NCI-H187 treated with DMSO at 0.1 percent for 48 hours (cell line): ENCODE measurements at regions not wholly inside any gene's neighbourhood (a gene's known extent, or its start where the extent isn't known, plus 50 kb on each side); places are given as distances from the start of the nearest gene placed in this dataset.
"Not testable (repeated sequence)": the region's sequence is repeated elsewhere in the genome, so short reads cannot be mapped to it uniquely, and the experiment has no call there.

ENCODE experiments used
- DNase-seq: peaks from one replicate; lab custom pipeline; 2025; lab: John Stamatoyannopoulos, UW

DNA sequence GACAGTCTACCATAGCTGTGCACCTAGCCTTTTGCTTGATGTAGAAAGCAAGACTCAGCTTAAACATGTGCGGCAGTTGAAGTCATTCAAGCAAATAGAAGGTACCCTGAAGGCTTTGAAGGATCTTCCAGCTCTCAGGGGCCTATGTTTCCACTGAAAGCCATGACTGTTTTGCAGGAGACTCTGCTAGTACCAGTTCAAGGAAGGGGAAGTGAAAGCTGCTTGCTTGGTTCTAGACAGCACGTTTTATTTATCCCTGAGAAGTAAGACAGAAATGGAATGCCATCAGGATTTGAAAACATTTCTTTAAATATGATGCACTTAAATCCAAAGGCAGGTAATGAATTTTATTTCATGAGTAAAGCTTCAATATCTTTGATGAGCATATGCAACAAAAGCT is 311.4 kb downstream of the PDCD6IP start:
- no peak for DNase-seq

DNA sequence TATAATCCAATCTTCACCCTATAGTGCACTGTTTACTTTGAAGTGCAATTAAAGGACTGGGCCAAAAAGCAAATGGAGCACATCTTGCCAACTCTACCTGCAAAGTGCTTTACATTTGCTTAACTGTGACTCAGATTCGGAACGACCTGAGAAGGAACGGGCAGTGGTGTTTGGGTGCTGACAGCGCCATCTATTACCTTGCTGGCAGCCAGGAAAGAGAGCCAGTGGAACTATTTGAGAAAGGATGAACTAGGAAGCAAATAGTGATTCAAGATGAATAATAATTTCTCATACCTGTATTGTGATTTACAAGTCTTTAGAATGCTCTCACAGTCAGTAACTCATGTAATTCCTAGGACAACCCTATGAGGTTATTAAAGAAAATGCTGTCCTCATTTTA is 312.9 kb downstream of the PDCD6IP start:
- no peak for DNase-seq

DNA sequence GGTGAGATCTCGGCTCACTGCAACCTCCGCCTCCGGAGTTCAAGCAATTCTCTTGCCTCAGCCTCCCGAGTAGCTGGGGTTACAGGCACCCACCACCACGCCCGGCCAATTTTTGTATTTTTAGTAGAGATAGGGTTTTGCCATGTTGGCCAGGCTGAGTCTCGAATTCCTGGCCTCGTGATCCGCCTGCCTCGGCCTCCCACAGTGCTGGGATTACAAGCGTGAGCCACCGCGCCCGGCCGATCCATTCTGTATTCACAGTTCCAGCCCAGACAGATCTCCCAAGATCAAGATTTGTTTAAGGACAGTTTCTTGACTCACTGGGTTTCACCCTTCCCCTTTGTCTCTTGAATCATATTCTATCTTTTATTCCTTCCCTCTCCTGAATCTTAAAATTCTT is 313.8 kb downstream of the PDCD6IP start:
- DNase-seq = not testable (repeated sequence)

DNA sequence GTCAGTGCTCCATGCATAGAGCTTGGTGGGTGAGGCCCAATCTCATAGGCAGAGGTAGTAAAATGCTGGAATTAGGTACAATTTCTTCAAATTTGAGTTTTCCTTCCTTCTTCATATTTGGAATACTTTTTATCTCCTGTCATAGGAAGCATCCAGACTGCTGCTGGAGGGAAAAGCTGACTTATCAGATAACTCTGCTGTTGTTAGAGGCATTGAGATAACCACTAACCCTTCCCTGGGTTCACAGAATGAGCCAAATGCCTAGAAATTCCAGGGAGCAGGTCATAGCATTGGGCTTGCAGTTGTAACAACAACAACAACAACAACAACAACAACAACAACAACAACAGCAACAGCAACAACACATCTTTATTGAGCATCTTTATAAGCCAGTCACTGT is 332.7 kb downstream of the PDCD6IP start:
- no peak for DNase-seq

DNA sequence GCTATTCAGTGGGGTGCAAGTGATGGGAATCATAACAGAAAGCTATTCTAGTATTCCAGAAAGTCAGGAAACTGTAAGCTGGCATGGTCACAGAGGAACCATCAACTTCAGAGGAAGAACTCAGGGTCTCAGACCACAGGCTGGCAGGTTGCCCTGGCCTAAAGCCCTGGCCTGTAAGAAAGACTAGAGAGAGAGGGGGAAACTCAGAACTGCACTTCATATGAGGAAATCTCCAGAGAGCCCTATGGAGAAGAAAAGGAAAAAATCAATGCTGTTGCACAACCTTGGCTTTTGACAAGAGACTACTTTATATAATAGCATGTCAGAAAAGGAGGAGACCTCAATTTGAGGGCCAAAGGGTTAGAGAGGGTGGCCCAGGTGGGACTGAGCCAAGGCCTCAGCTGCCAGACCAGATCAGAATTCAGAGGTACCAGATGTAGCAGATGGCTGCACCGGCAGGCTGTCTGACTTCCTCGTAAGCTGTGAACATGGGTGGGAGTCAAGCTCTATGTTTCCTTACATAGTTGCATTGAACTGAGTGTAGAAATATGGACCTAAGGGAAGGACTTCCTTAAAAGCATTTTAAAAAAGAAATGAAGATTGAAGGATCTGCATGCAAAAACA is 333.8 kb downstream of the PDCD6IP start:
- no peak for DNase-seq

DNA sequence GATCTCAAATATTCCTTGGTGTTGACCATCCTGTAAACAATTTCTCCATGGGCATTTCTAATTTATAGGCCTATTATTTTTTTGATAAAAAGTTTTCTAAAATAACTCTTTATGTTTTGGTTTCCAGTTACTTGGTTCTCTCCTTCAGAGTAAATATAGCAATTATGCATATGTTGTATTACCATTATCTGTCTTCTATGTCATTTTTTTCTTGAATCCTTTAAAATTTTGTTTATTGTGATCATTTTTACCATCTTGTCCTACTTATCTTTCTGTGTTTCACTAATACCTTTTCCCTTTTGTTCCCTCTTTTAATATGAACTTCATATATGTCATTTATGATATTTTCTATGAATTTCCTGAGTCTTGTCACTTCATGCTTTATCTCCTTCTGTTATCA is 341.1 kb downstream of the PDCD6IP start:
- no peak for DNase-seq

DNA sequence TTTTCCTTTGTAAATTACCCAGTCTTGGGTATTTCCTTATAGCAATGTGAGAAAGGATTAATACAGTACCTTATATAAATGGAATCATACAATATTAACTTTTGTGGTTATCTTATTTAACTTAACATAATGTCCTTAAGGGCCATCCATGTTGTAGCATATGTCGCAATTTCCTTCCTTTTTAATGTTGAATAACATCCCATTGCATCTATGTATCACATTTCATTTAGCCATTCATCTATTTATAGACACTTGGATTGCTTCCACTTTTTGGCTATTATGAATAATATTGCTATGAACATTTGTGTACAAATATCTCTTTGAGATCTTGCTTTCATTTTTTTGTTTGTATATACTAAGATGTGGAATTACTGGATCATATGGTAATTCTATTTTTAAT is 342.2 kb downstream of the PDCD6IP start:
- DNase-seq = no peak

DNA sequence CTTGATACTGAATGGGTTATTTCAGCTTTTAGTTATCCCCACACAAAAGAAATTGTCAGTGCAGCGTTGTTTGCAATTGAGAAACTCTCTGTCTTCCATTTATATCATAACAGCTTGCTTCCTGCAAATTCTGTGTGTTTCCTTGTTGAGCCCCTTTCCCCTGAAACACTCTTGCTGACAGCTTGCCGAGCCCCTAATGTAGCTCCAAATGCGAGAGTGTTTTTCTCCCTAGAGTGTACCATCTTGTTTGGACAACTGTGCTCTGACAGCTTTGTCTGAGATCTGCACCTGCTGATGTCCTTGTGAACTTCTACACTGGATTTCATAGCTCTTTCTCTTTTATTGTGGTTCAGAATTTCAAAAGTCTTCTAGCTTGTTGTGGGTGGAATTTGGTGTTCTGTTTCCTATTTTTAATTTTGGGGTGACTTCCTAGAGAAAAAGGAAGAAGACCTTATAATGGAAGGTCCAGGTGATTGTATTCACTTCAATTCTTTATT is 343.5 kb downstream of the PDCD6IP start:
- DNase-seq = no peak

DNA sequence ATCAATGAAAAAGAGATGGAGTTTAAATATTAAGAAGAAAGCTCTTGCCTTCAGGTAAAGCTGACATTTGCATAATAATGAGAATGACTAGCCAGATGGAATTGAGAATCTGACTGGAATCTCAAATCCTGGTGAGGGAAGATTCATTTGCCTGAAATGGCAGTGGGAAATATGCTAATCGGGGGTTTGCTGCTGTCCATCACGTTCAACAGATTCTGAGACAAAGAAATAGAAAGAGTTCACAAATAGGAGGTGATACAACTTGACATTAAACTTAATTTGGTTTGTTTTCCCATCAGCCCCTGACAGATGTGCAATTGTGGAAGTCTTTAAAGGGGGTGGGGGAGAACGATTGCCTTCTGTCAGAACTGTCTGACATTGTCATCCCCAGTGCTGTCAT is 347.4 kb downstream of the PDCD6IP start:
- no peak for DNase-seq

DNA sequence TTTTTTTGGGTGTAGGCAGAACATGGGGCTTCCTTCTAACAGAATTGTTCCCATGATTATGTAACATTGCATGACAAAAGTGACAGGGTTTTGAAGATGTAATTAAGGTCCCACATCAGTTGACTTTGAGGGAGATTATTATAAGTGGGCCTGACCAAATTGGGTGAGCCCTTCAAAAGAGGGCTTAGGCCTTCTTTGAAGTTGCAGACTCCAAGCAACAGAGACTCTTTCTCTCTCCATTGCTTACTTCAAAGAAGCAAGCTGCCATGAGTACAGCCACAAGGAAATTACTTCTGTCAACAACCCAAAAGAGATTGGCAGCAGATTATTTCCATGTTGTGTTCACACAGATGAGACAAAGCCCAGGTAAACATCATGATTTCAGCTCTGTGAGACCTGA is 348.2 kb downstream of the PDCD6IP start:
- no peak for DNase-seq

DNA sequence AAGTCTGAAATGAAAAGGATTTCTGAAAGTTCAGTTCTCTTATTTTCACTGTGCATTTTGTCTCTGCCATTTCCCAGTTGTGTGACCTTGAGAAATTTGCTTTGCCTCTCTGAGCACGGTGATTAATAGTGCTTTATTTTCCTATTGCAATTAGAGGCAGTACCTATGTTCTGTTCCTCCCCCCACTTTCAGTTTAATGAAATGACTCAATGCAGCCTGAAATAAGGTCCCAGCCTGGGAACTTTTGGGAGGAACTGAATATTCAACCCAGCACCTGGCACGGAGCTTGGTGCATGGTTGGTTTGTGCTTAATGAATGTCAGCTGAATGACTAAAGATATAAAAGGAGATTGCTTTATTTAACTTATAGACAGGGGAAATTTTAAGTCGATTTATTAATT is 352.6 kb downstream of the PDCD6IP start:
- no peak for DNase-seq

DNA sequence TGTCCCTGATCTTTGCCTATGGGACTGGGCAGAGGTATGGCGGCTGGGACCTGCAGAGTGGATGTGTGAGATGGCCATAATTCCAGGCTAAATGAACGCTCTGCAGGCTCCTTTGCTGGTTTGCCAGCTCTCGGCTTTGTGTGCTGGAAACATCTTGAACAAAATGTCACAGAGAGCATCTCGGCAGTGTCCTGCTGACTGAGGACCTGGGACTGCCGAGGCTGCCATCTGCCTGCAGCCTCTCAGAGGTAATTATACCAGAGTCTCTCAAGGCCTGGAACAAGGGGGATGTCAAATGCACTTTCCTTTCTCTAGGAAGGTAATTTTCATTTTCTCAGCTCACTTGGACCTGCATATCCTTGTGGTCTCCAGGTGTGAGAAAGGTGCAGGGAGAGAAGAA is 354.2 kb downstream of the PDCD6IP start:
- no peak for DNase-seq

DNA sequence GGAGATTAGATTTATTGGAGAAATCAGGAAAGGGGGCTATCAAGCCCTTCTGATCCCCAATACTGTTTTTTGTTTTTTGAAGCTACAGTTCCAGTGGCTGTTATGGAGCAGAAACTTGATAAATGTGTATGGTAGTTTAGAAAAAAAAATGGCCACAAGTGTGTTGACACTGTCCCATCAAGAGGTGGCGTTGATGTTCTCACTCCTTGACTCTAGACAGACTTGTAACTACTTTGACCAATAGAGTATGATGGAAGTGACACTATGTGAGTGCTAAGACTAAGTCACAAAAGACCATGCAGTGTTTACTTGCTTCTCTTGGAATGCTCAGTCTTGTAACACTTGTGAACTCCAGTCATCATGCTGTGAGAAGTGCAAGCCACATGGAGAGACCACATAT is 356.7 kb downstream of the PDCD6IP start:
- DNase-seq = no peak

DNA sequence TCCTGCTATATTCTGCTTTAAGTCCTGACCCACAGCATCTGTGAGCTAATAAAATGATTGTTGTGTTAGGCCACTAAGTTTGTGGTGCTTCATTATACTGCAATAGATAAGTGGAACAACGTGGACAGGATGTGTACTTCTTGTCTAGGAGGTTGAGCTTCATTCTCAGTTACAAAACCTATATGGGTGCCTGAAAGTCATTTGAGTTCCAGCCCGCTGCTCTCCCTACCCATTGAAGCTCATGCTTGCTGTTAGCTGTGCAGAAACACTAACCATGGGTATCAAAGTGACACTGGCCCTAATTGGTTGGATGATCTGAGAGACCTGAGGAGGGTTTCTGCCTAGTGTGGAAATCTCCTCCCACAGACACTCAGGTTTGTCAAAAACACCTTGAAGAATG is 357.2 kb downstream of the PDCD6IP start:
- DNase-seq = no peak

DNA sequence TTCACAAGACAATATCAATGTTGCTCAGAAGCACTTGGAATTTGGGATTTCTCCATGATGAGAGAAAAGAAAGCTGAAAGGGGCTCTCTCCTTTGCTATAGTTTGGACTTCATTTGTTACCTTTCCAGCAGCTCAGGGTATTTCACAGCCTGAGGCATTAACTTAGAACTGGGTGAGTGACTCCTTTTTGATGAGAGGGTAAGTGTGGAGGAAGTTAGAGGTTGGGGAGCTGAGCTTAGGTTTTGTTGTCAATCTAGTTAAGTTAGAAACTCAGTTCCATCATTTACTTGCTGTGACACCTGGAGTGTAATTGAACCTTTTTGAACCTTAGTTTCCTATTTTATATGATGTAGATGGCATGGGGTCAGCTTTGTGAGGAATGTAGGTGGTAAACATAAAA is 359.1 kb downstream of the PDCD6IP start:
- no peak for DNase-seq

DNA sequence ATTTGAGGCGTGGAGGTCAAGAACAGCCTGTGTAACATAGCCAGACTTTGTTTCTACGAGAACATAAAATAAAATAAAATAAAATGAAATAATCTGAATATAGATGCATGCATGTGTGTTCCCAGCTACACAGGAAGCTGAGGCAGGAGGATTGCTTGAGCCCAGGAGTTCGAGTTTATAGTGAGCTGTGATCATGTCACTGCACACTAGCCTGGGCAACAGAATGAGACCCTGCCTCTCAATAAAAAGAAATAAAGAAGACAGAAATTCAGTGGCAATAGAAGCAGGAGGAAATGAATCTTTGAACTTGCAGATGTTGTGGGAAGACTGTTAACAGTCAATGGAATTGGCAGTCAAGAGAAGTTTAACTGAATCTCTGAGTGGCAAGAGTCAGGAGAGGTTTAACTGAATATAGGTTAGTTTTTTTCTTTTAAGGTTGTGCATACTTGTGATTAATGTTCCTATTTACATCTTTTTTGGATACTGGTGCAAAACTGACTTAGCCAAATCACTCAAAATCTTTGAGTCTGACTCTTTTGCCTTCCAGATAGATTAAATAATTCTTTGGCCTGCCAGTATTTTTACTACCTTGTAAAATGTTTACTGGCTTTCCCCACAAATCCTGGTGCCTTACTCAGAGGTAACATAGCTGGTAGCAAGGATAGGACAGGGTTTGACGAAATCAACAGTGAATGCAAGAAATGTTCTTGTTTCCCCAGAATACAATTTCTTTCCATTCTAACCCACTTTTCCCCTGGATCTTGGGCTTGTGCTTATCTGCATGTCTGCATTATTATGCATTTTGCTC is 361.4 kb downstream of the PDCD6IP start:
- no peak for DNase-seq

DNA sequence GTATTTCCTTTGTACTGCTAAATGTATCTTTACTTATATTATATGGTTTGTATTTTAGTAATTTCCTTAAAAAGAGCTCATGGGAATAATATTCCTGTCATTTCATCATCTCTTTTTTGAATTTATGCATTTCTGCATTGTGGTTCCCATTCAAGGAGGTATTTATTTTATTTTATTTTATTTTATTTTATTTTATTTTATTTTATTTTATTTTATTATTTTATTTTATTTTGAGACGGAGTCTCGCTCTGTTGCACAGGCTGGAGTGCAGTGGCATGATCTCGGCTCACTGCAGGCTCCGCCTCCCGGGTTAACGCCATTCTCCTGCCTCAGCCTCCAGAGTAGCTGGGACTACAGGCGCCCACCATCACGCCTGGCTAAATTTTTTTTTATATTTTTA is 371.2 kb downstream of the PDCD6IP start:
- DNase-seq = not testable (repeated sequence)

DNA sequence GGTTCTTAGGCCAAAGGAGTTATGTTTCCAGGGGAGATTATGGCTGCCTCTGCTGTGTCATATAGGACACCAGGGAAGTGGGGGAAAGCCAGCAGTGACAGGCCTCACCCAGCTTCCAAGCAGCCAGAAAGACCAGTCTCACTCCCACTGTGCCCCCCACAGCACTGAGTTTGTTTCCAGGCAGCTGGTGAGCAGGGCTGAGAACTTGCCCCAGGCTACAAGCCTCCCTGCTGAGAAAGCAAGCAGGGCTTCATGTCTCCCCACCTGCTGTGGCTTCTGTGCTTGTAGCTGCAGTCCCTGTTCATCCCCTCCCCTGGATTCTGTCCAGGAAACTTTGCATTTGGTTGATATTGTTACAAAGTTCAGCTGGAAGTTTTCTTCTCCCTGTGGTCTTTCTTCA is 376.3 kb downstream of the PDCD6IP start:
- no peak for DNase-seq

DNA sequence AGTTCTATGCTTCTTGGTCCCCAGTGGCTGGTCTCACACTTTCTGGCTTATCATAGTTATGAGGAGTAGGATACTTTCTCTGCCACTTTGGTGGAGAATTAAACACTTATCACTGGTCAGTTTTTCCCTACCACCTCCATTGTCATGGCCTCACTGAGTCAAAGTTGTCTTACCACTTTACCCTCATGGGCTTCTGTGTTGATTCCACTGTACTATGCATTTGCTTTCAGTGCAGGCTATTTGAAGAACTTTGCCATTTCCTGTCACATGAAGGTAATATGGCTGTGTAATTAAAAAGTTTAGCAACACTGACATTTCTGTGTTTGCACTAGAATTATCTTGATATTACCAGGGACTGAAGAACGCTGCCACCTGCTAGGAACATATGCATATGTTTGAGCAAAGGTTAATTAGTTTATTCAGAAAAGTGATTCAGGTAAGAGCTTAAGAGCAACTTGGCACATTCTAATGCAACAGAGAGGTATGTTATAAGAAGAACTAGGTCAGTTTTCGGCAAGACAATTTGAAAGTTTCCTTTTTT is 377.3 kb downstream of the PDCD6IP start:
- DNase-seq = no peak

DNA sequence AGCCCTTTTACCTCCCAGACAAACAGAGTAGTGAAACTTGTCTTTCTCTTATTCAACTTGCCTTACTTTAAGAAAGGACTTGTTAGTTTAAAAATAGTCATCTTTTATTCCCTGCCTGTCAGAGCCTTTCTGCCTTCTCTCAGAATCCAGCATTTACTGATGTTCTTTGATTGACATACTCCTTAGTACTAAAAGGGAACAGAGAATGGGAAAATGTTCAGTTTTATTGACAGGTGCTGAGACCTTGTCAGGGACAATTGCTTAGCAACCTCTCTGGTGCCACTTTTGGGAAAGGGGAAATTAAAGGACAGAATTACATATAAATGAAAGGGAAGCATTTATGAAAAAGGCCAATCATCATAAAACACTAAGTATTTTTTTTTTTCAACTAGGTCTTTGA is 378.3 kb downstream of the PDCD6IP start:
- no peak for DNase-seq

DNA sequence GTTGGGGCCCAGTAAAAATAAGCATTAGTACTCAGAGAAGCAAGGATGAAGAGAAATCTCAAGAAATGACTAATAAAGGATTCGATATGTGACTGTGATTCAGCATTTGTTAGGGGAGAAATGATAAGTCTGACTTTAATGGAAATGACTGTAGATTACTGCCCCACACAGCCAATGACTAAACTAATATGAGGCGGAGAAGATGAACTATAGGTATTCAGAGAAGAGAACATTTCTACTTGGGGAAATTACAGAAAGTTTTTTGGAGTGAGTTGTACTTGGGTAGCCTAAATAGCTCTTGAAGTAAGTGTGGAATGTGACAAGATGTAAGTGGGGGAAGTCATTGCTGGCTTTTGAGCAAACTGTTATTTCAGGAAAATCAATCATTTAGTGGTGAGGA is 380.0 kb downstream of the PDCD6IP start:
- no peak for DNase-seq

DNA sequence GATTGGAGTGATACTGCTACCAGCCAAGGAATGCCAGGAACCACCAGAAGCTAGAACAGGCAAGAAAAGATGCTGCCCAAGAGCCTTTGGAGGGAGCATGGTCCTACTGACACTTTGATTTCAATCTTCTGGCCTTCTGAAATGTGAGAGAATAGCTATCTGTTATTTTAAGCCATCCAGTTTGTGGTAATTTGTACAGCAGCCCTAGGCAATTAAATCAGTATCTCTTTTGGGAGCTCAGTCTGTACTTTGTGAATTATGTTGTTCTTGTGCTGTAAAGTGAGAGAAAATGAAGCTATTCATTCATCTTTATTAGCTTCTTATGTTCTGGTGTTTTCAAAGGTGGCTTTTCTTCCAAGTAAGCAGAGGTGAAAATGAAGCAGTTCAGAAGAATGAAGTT is 381.3 kb downstream of the PDCD6IP start:
- DNase-seq = no peak

DNA sequence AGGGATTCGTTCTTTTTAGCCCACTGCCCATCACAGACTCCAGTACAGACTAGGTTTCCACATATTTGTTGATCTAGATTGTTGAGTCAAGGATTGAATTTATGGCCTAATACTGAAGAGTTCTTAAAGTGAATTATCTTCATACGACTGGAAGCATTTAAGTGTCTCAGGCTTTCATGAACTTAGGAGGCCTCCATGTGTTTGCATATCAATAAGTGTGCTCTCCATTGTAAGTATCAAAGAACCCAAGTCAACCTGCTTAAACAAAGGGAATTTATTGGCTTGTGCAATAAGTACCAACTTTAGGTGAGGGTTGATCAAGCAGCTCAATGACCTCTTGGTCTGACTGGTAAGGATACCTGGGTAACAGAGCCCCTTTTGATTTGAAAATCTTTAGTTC is 382.1 kb downstream of the PDCD6IP start:
- DNase-seq = no peak

DNA sequence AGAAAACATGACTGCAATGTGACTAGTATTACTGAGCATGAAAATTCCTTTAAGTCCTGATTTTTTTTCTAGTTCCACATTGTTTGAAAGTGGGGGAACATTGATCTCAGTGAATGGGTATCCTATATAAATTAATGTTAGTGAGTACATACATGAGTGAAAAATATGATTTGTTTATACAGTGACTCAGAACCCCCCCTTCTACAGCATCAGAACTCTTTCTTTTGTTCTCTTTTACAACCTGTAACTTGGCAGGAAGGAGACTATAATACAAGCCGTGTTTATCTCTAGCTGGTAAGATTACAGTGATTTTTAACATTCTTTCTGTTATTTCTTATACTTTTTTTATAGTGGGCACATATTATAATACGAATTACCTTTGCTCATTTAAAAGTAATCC is 384.7 kb downstream of the PDCD6IP start:
- DNase-seq = no peak
